A549 (cell line): ENCODE measurements at regions not wholly inside any gene's neighbourhood (a gene's known extent, or its start where the extent isn't known, plus 50 kb on each side); places are given as distances from the start of the nearest gene placed in this dataset.

ENCODE experiments used
- ATAC-seq, 2 experiments: fragments of 200-7000 bp in 1 of 2; fragments of >200 bp in 1 of 2; cut with Nextera tagmentation in 1 of 2; cut with Tn5 transposase in 1 of 2; 3 replicates each; pipeline versions ENCODE4 v1.8.0 to v1.9.1; 2018 to 2020; ENCODE audit warnings: mild to moderate bottlenecking in 1 of 2, moderate library complexity in 1 of 2
- CTCF ChIA-PET: fragments of 300-600 bp; sonication (Branson Sonifier 250); formaldehyde crosslinking; extraction: SDS; loops from one replicate; lab custom pipeline; 2021; ENCODE audit warnings: antibody characterized with exemption, inconsistent platforms; lab: Yijun Ruan, JAX
- POLR2A ChIA-PET: fragments of 350-600 bp; formaldehyde crosslinking; extraction: SDS; loops from one replicate; lab custom pipeline; 2021; ENCODE audit warnings: antibody characterized with exemption, inconsistent platforms; lab: Yijun Ruan, JAX
- DNase-seq, 2 experiments: peaks; one replicate each; pipeline versions ENCODE4 v3.0.0 to v3.0.0-alpha.2; 2011 to 2016; ENCODE audit warnings: low read depth in 1 of 2, low spot score in 1 of 2
- FAIRE-seq: peaks from 2 replicates; lab custom pipeline; 2011; peaks lifted over from hg19 to GRCh38; lab: Jason Lieb, UNC
- H3K27ac ChIP-seq, 2 experiments: fragments of >200 bp; sonication (Bioruptor Twin); formaldehyde crosslinking; 3 replicates each; pipeline ENCODE4 v1.5.1; 2016 to 2017
- H3K4me1 ChIP-seq: fragments of >200 bp; sonication (Bioruptor Twin); formaldehyde crosslinking; 3 replicates; pipeline ENCODE4 v1.6.1; 2016
- H3K4me2 ChIP-seq: fragments of >200 bp; sonication (Bioruptor Twin); formaldehyde crosslinking; 3 replicates; pipeline ENCODE4 v1.6.1; 2016
- H3K4me3 ChIP-seq: fragments of >200 bp; sonication (Bioruptor Twin); formaldehyde crosslinking; 3 replicates; pipeline ENCODE4 v1.5.1; 2016
- H3K9me3 ChIP-seq: fragments of >200 bp; sonication (Bioruptor Twin); formaldehyde crosslinking; 3 replicates; pipeline ENCODE4 v1.6.1; 2016
- CBX2 ChIP-seq: fragments of 200-600 bp; sonication (generic); IDR thresholded peaks from 2 replicates; pipeline ENCODE4 v1.6.1; 2016; ENCODE audit warnings: low read depth, mild to moderate bottlenecking, borderline replicate concordance
- CEBPB ChIP-seq, 2 experiments: fragments of >200 bp in 1 of 2; sonication (Bioruptor Twin) in 1 of 2; formaldehyde crosslinking in 1 of 2; IDR thresholded peaks; 2 replicates each; pipeline ENCODE4 v1.6.1; 2012 to 2016
- CHD2 ChIP-seq: fragments of 150-350 bp; IDR thresholded peaks from 2 replicates; pipeline ENCODE4 v1.6.1; 2014; ENCODE audit warnings: low read length; ENCODE audit not compliant: partially characterized antibody
- CHD4 ChIP-seq: fragments of 200-600 bp; sonication (generic); IDR thresholded peaks from 2 replicates; pipeline ENCODE4 v1.6.1; 2016; ENCODE audit warnings: antibody characterized with exemption, mild to moderate bottlenecking, borderline replicate concordance
- E2F6 ChIP-seq: IDR thresholded peaks from 2 replicates; pipeline ENCODE4 v1.6.1; 2012; ENCODE audit warnings: low read depth, borderline replicate concordance
- EHF ChIP-seq: fragments of 250-450 bp; sonication (Bioruptor Pico); IDR thresholded peaks from 2 replicates; pipeline ENCODE4 v1.5.0; 2020; ENCODE audit warnings: mild to moderate bottlenecking
- EHMT2 ChIP-seq: fragments of 200-600 bp; sonication (generic); IDR thresholded peaks from 2 replicates; pipeline ENCODE4 v1.6.1; 2016; ENCODE audit warnings: antibody characterized with exemption, low read depth, mild to moderate bottlenecking, moderate library complexity
- ELK1 ChIP-seq: fragments of 150-350 bp; IDR thresholded peaks from 2 replicates; pipeline ENCODE4 v1.6.1; 2014; ENCODE audit warnings: low read depth, mild to moderate bottlenecking, low read length
- GATA3 ChIP-seq: IDR thresholded peaks from 2 replicates; pipeline ENCODE4 v1.6.1; 2012; ENCODE audit warnings: borderline replicate concordance
- HES2 ChIP-seq: fragments of >200 bp; sonication (Bioruptor Twin); formaldehyde crosslinking; IDR thresholded peaks from 2 replicates; pipeline ENCODE4 v1.6.1; 2016
- HMGXB4 ChIP-seq: fragments of 250-450 bp; sonication (Bioruptor Pico); IDR thresholded peaks from 2 replicates; pipeline ENCODE4 v1.5.0; 2021; ENCODE audit warnings: mild to moderate bottlenecking, moderate library complexity, borderline replicate concordance
- HOXB13 ChIP-seq: fragments of 250-450 bp; sonication (Bioruptor Pico); IDR thresholded peaks from 2 replicates; pipeline ENCODE4 v1.5.0; 2020; ENCODE audit warnings: low read depth, mild to moderate bottlenecking, moderate library complexity
- JUN ChIP-seq, 2 experiments: fragments of >200 bp; sonication (Bioruptor Twin); formaldehyde crosslinking; IDR thresholded peaks; 2 replicates in 1 of 2; 3 replicates in 1 of 2; pipeline ENCODE4 v1.6.1; 2016 to 2017
- KDM5A ChIP-seq: fragments of 200-600 bp; sonication (generic); IDR thresholded peaks from 2 replicates; pipeline ENCODE4 v1.6.1; 2016; ENCODE audit warnings: antibody characterized with exemption, mild to moderate bottlenecking
- MAFK ChIP-seq: fragments of 450-650 bp; IDR thresholded peaks from 2 replicates; pipeline ENCODE4 v1.6.1; 2014; ENCODE audit not compliant: partially characterized antibody
- MAZ ChIP-seq: fragments of 150-350 bp; IDR thresholded peaks from 2 replicates; pipeline ENCODE4 v1.6.1; 2014; ENCODE audit warnings: antibody characterized with exemption, low read depth, low read length, borderline replicate concordance
- NFE2L2 ChIP-seq: fragments of 150-350 bp; conservative IDR thresholded peaks from 2 replicates; pipeline ENCODE4 v1.6.1; 2014; ENCODE audit warnings: low read length
- PBX3 ChIP-seq: IDR thresholded peaks from 2 replicates; pipeline ENCODE4 v1.6.1; 2012
- PHF8 ChIP-seq: fragments of 200-600 bp; sonication (generic); IDR thresholded peaks from 2 replicates; pipeline ENCODE4 v1.6.1; 2016; ENCODE audit warnings: low read depth, mild to moderate bottlenecking, antibody characterized with exemption, moderate library complexity, borderline replicate concordance
- RAD21 ChIP-seq, 2 experiments: fragments of >200 bp in 1 of 2; sonication (Bioruptor Twin) in 1 of 2; formaldehyde crosslinking in 1 of 2; IDR thresholded peaks in 1 of 2; conservative IDR thresholded peaks in 1 of 2; 2 replicates in 1 of 2; 3 replicates in 1 of 2; pipeline ENCODE4 v1.6.1; 2012 to 2018; ENCODE audit warnings: inconsistent platforms in 1 of 2
- RARB ChIP-seq: fragments of 250-450 bp; sonication (Bioruptor Pico); IDR thresholded peaks from 2 replicates; pipeline ENCODE4 v1.8.0; 2021; ENCODE audit warnings: mild to moderate bottlenecking, moderate library complexity
- REST ChIP-seq: fragments of 200-600 bp; sonication (generic); IDR thresholded peaks from 2 replicates; pipeline ENCODE4 v1.6.1; 2016; ENCODE audit warnings: antibody characterized with exemption, mild to moderate bottlenecking, moderate library complexity
- RFX5 ChIP-seq: fragments of 450-650 bp; IDR thresholded peaks from 2 replicates; pipeline ENCODE4 v1.7.1; 2014; ENCODE audit warnings: antibody characterized with exemption, mild to moderate bottlenecking, moderate library complexity
- WGBS: methylation state at CpG from one replicate; pipeline ENCODE4 v1.1.6; 2017; ENCODE audit errors: missing lambda C conversion rate; 5-methylcytosine and 5-hydroxymethylcytosine counted together

- DNase-seq (no peak), ATAC-seq (no peak), FAIRE-seq (no peak)
- Histone ChIP-seq H3K9me3 (no peaks in the 10 kb centered on the region), H3K27ac (no peak overlapping the region), H3K4me3 (no peak overlapping the region), H3K4me1 (no peaks in the 10 kb centered on the region), H3K4me2 (no peak overlapping the region)
- 0% methylated on average over 1 of the region's 1 CpG for whole genome bisulfite sequencing
- CTCF ChIA-PET, result interaction anchor here (1.0 kb wide), 1 partner anchor 10 kb away, joined by 3 read pairs; no protein-coding TSS in a partner anchor
- POLR2A ChIA-PET, result no interaction called here
- no peak for TF ChIP-seq GATA3
- no peak for TF ChIP-seq MAFK
- TF ChIP-seq JUN (IDR thresholded peaks at IDR 0.05), result no peak
- TF ChIP-seq NFE2L2, result no peak
- no peak for TF ChIP-seq PBX3
- TF ChIP-seq CHD4, result no peak
- TF ChIP-seq RAD21 (conservative IDR thresholded peaks at IDR 0.05 in 1 of 2, IDR thresholded peaks at IDR 0.05 in 1 of 2), result no peak
- no peak for TF ChIP-seq HOXB13 (CRISPR knock-in tag)
- TF ChIP-seq PHF8, result no peak
- no peak for TF ChIP-seq CHD2
- no peak for TF ChIP-seq CBX2
- no peak for TF ChIP-seq RARB (CRISPR knock-in tag)
- TF ChIP-seq HMGXB4, result no peak
- no peak for TF ChIP-seq CEBPB (IDR thresholded peaks at IDR 0.05)
Measured at GRCh38 chr4:58602731-58603359, 1492.7 kb upstream of the IGFBP7 start.

GRCh38 chr4:58602022-58602421, 1491.8 kb upstream of the IGFBP7 start:
- no peak overlapping the region for H3K4me3 ChIP-seq
- H3K4me1 ChIP-seq, result no peaks in the 10 kb centered on the region
- no peak for ATAC-seq
- no peak for FAIRE-seq
- no peak for TF ChIP-seq EHF
- no peak for TF ChIP-seq ELK1
- no peak overlapping the region for H3K27ac ChIP-seq
- no peaks in the 10 kb centered on the region for H3K9me3 ChIP-seq
- H3K4me2 ChIP-seq, result no peak overlapping the region
- WGBS, result 57% methylated on average over 1 of the region's 1 CpG
- ChIA-PET CTCF (interaction anchor here (1.0 kb wide), 1 partner anchor 10 kb away, joined by 3 read pairs; no protein-coding TSS in a partner anchor), POLR2A (no interaction called here)
- DNase-seq, result no peak

- H3K27ac ChIP-seq, result no peak overlapping the region
- 10% methylated on average over 2 of the region's 2 CpGs for WGBS
- POLR2A ChIA-PET, result no interaction called here
- H3K4me3 ChIP-seq, result no peak overlapping the region
- no peak for DNase-seq
- CTCF ChIA-PET, result no interaction called here
- TF ChIP-seq RFX5 (no peak), REST (no peak), JUN (IDR thresholded peaks at IDR 0.05) (no peak), KDM5A (no peak), MAZ (no peak), NFE2L2 (no peak), EHMT2 (no peak), E2F6 (no peak), HES2 (no peak)
- H3K4me2 ChIP-seq, result no peak overlapping the region
- H3K9me3 ChIP-seq, result no peaks in the 10 kb centered on the region
- no peak for ATAC-seq
- no peaks in the 10 kb centered on the region for H3K4me1 ChIP-seq
- FAIRE-seq, result no peak
Measured at GRCh38 chr4:58600290-58600689, 1490.1 kb upstream of the IGFBP7 start.
